Activated CD4-positive, CD25-positive, alpha-beta regulatory T cell treated with anti-CD3 and anti-CD28 coated beads, Interleukin-2, amount 50 U/mL, for 24 hours (primary cell): ENCODE measurements at regions not wholly inside any gene's neighbourhood (a gene's known extent, or its start where the extent isn't known, plus 50 kb on each side); places are given as distances from the start of the nearest gene placed in this dataset.

Experiments
- ATAC-seq, 2 donors: fragments of 150-1000 bp; cut with Tn5 transposase; one replicate each; pipeline ENCODE4 v1.10.0; 2021; ENCODE audit warnings: mild to moderate bottlenecking in 1 of 2, moderate library complexity in 1 of 2

DNA sequence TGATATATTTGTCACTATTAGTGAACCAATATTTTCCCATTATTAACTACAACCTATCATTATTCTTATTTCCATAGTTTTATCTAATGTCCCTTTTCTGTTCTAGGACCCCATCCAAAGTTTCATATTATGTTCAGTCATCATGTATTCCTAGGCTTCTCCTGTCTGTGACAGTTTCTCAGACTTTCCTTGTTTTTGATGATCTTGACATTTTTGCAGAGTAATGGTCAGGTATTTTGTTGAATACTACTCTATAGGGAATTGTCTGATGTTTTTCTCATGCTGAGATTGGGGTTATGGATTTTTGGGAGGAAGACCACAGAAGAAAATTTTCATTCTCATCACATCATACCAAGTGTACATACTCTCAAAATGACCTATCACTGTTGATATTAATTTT lies 684.6 kb downstream of the PLCL1 start:
- ATAC-seq, result no peak

DNA sequence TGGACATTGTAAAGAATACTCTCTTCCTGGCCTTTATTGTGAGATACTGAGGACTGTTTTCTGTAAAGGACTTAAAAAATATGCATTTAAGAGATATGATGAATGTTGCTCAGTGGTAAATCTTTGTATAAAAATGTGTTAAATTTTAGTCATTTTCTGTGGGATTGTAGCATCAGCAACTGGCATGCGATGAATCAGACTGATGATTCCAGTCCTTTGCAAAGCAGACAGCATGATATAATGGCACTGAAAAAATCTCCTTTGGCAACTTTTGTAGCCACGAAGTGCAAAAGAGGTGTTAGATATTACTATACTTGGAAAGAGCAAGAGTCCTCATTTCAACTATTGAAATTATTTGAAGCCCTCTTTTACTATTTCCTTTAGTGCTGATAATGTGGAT lies 678.7 kb downstream of the PLCL1 start:
- ATAC-seq, result no peak

GRCh38 chr2:198479065-198479464 lies 674.7 kb downstream of the PLCL1 start:
- no peak for ATAC-seq

GRCh38 chr2:198478361-198478760 lies 674.0 kb downstream of the PLCL1 start:
- no peak for ATAC-seq

GRCh38 chr2:198476007-198476406 lies 671.6 kb downstream of the PLCL1 start:
- no peak for ATAC-seq

DNA sequence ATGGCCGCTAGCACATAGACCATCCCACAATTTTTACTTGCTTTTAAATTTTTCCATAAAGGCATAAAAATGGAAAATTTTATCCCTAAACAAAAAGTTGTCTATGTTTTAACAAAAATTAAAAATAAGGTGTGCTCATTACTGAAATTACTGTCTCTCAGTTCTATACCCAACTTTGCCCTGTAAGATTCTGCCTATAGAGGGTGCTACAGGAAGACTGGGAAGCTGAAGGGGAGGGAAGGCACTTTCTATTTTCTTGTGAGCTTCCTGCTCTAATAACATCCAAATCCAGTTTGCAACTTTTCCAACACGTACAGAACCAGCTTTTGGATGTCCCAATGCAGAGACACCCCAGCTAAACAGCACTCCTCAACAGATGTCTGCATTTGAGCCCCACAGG lies 666.9 kb downstream of the PLCL1 start:
- no peak for ATAC-seq

DNA sequence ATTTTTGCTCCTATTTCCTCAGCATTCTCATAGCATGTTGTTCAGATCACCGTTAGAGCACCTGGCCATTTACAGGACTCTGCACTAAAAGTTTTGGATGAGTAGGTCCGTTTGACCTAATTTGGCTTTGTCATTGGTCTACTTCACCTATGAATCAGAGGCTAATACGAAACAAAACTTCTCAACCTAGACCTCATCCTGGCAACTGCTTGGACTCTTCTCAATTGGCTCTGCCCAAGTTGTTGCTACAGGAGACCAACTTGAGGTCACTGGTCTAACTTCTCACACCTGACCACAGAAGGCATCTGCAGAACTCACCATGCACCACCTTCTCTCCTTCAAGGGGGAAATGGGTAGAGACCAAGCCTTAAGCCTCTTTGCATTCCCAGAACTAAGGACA lies 663.7 kb downstream of the PLCL1 start:
- no peak for ATAC-seq

- ATAC-seq, result no peak
These were observed 661.6 kb downstream of the PLCL1 start for GRCh38 chr2:198465970-198466369.

DNA sequence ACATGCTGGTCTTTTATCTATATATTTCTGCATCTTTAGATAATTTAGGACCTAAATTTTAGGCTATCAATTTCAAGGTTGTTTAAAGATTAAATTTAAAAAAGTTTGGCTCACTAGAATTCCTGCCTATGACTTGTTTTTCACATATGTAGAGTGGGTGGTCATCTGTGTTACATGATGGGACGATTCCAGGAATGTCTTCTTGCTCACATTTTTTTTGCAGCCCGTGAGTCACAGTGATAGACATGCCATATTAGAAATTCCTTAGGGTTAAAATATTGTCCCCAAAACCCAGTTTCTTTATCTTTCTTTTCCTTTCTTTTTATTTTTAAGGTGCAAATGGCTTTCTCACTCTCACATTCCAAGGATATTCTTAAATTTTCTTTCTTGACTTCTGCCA lies 652.0 kb downstream of the PLCL1 start:
- no peak for ATAC-seq

- ATAC-seq, result no peak
These were observed 649.5 kb downstream of the PLCL1 start for GRCh38 chr2:198453866-198454265.

- no peak for ATAC-seq
These were observed 647.9 kb downstream of the PLCL1 start for GRCh38 chr2:198452327-198452726.

GRCh38 chr2:198448789-198449188 lies 644.4 kb downstream of the PLCL1 start:
- no peak for ATAC-seq

GRCh38 chr2:198444800-198445287 lies 640.5 kb downstream of the PLCL1 start:
- no peak for ATAC-seq

DNA sequence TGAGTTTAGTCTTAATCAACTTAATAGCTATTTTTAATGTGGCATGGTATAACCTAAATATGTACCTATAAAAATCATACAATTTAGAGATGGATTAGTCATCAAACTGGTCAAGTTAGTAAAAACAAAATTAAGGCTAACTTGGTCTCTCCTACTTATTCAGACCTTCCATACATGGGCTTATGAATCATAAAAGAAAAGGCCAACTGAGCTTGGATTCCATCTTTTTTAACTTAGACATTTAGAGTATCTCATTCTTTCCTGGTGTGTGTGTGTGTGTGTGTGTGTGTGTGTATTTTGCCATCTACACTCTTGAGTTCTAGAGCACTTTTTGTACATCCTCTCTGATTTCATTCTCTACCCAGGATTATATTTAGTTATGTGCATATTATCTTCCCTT lies 637.5 kb downstream of the PLCL1 start:
- ATAC-seq, result no peak

DNA sequence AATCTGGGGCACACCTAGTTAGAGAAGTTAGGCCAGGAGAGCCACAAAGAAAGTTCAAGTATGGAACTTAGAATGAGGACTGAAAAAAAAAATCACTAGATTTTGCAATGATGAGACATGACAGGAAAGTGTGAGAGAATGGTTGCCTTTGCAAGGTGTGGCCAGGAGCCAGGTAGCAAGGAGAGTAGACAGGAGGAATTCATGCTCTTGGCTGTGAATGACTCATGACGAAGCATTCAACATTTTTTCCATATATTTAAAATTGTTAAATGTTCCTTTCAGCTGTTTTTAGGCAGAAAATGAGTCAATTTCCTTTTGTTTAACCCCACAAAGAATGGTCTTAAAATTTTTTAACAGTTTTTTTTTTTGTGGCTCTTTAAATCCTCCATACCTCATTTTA lies 636.9 kb downstream of the PLCL1 start:
- ATAC-seq, result no peak

DNA sequence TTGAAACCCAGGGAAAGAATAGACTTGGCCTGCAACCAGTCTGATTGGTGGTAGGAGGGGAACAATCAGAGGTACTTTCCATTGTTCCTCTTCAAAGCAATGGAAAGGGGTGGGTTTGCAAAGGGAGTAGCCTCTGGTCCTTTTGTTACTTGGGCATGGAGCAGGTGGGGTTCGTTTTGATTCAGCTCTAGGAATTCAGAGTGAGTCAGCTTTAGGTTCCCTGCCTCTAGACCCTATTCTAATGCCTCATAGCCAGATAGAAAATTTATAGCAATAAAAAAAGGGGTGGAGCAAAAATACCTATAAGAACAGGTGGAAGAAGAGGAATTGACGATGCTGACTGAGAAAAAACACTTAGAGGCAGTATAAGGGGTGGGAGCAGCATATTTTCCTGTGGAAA lies 636.4 kb downstream of the PLCL1 start:
- ATAC-seq, result no peak

- ATAC-seq, result no peak
These were observed 633.9 kb downstream of the PLCL1 start for GRCh38 chr2:198438331-198438730.

- peak in 1 of 2 donors; percentile 32 for ATAC-seq
These were observed 619.7 kb downstream of the PLCL1 start for GRCh38 chr2:198424112-198424511.

- ATAC-seq, result no peak
These were observed 613.4 kb downstream of the PLCL1 start for GRCh38 chr2:198417836-198418235.

DNA sequence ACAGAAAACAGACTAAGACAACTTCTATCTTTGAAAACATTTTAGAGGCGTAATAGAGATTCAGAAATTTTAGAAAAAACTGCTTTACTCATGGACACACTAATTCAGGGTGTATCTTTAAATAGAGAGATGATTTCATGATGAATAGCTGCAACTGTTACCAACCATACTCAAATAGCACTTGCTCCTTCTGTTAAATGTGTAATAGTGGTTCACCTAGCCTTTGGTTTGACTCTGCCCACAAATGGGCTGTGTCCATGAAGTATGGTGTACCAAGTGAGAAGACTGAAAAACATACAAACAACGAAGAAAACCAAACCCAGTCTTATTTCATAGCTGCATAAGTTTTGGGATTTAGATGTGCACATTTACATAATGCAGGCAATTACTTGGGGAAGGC lies 610.6 kb downstream of the PLCL1 start:
- ATAC-seq, result no peak

- ATAC-seq, result no peak
These were observed 607.5 kb downstream of the PLCL1 start for GRCh38 chr2:198411936-198412335.

GRCh38 chr2:198408171-198408570 lies 603.8 kb downstream of the PLCL1 start:
- no peak for ATAC-seq

GRCh38 chr2:198405311-198405710 lies 600.9 kb downstream of the PLCL1 start:
- no peak for ATAC-seq

DNA sequence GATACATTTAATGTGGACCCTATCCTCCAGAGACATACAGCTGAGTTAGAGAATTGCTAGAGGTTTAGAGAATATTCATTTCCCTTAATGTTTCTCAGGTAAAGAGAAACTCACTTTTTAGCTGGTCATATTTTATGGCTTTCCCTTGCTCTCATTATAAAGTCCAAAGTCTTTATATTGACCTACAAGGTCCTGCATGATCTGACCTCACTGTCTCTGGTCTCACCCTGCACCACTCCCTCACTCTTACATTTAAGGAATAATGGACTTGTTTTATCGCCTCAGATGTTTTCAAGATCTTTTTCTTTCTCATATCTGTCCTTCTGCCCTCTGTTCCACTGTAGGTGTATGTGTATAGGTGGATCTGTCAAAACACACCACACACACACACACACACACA lies 597.3 kb downstream of the PLCL1 start:
- ATAC-seq, result no peak

GRCh38 chr2:198400999-198401398 lies 596.6 kb downstream of the PLCL1 start:
- no peak for ATAC-seq

- ATAC-seq, result no peak
These were observed 589.8 kb downstream of the PLCL1 start for GRCh38 chr2:198394208-198394607.
